Gastrocnemius medialis (tissue), 4 donors: ENCODE measurements at regions not wholly inside any gene's neighbourhood (a gene's known extent, or its start where the extent isn't known, plus 50 kb on each side); places are given as distances from the start of the nearest gene placed in this dataset.

Experiments
- POLR2A ChIP-seq, 2 donors: fragments of 450-650 bp; IDR thresholded peaks; one replicate each; pipeline ENCODE4 v1.6.1; 2017; ENCODE audit warnings: antibody characterized with exemption in 2 of 2, mild to moderate bottlenecking in 2 of 2, moderate library complexity in 2 of 2
- TF ChIP-seq, protein P1 (sequence below), 5 experiments: fragments of 450-650 bp in 3 of 5; fragments of 200-600 bp in 2 of 5; sonication (generic) in 2 of 5; IDR thresholded peaks in 4 of 5; conservative IDR thresholded peaks in 1 of 5; 1 replicate in 4 of 5; 2 replicates in 1 of 5; pipeline ENCODE4 v1.5.1; 2016 to 2019; ENCODE audit warnings: antibody characterized with exemption in 5 of 5, mild to moderate bottlenecking in 3 of 5, moderate library complexity in 3 of 5

DNA sequence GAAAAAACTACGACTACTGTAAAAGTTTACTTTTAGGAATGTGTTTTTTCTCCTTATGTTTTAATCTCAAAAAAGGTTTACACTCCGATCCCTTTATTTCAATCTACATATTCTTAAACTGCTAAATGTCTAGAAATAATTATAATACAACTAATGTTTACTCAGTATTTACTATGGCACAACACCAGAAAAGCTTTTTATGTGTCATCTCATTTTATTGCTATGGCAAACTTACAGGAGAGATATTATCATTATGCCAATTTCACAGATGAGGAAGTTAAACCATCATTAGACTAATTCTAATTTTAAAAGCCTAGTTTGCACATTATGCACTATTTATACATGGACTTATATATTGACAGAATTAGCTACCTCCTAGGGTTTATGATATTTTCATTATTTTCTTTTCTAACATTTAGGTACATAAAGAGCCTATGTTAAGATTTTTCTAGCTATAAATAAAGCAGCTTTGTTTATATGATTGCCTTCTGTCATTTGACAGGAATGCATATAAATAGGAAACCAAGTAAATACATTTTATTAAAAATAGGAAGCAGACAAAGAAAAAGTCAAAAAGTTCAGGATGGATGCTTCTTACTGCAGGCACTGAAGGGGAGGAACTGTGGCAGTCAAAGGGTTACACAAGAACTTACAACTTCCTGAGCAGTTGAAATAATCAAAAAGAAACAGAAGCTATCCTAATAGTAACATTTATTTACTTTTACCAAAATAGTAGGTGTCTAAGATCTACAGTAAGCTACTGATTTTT is 442.4 kb downstream of the LTN1 start:
- TF ChIP-seq, protein P1, sequence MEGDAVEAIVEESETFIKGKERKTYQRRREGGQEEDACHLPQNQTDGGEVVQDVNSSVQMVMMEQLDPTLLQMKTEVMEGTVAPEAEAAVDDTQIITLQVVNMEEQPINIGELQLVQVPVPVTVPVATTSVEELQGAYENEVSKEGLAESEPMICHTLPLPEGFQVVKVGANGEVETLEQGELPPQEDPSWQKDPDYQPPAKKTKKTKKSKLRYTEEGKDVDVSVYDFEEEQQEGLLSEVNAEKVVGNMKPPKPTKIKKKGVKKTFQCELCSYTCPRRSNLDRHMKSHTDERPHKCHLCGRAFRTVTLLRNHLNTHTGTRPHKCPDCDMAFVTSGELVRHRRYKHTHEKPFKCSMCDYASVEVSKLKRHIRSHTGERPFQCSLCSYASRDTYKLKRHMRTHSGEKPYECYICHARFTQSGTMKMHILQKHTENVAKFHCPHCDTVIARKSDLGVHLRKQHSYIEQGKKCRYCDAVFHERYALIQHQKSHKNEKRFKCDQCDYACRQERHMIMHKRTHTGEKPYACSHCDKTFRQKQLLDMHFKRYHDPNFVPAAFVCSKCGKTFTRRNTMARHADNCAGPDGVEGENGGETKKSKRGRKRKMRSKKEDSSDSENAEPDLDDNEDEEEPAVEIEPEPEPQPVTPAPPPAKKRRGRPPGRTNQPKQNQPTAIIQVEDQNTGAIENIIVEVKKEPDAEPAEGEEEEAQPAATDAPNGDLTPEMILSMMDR (IDR thresholded peaks at IDR 0.05 in 4 of 5, conservative IDR thresholded peaks at IDR 0.05 in 1 of 5) = no peak
- no peak for TF ChIP-seq POLR2A (IDR thresholded peaks at IDR 0.05)
